ENCODE measurements at regions not wholly inside any gene's neighbourhood (a gene's known extent, or its start where the extent isn't known, plus 50 kb on each side); places are given as distances from the start of the nearest gene placed in this dataset.

- no peak for TF ChIP-seq CTCF (IDR thresholded peaks at IDR 0.05)
- ATAC-seq: no peak
- intact Hi-C loops (cut with DNase I, micrococcal nuclease): no loop called here
Measured at GRCh38 chr11:33417121-33417520, 159.9 kb downstream of the HIPK3 start.

GRCh38 chr11:33413301-33413700 lies 156.1 kb downstream of the HIPK3 start:
- intact Hi-C loops (cut with DNase I, micrococcal nuclease): no loop called here
- Histone ChIP-seq H3K36me3 (ENCODE audit: low read depth) (no peaks in the 10 kb centered on the region), H3K4me1 (ENCODE audit: low read depth) (no peaks in the 10 kb centered on the region), H3K9me3 (no peaks in the 10 kb centered on the region), H3K4me3 (no peak overlapping the region)
- no peak for ATAC-seq
- no peak for DNase-seq
- no peak for TF ChIP-seq CTCF (IDR thresholded peaks at IDR 0.05)

More at GRCh38 chr11:33417121-33417520, 159.9 kb downstream of the HIPK3 start:
- DNase-seq: no peak
- H3K4me3 ChIP-seq: no peak overlapping the region
- no peaks in the 10 kb centered on the region for H3K4me1 ChIP-seq (ENCODE audit: low read depth)
- no peaks in the 10 kb centered on the region for H3K9me3 ChIP-seq
- H3K36me3 ChIP-seq (ENCODE audit: low read depth): no peaks in the 10 kb centered on the region

GRCh38 chr11:33412241-33412640 lies 155.1 kb downstream of the HIPK3 start:
- intact Hi-C loops (cut with DNase I, micrococcal nuclease): no loop called here
- H3K36me3 ChIP-seq (ENCODE audit: low read depth): no peaks in the 10 kb centered on the region

GRCh38 chr11:33411751-33412150 lies 154.6 kb downstream of the HIPK3 start:
- Histone ChIP-seq H3K4me1 (ENCODE audit: low read depth) (no peaks in the 10 kb centered on the region), H3K9me3 (no peaks in the 10 kb centered on the region), H3K4me3 (no peak overlapping the region), H3K36me3 (ENCODE audit: low read depth) (no peaks in the 10 kb centered on the region)
- TF ChIP-seq CTCF (IDR thresholded peaks at IDR 0.05): no peak
- ATAC-seq: no peak
- intact Hi-C loops (cut with DNase I, micrococcal nuclease): no loop called here
- DNase-seq: no peak

More at GRCh38 chr11:33412241-33412640, 155.1 kb downstream of the HIPK3 start:
- H3K4me3 ChIP-seq: no peak overlapping the region
- no peaks in the 10 kb centered on the region for H3K9me3 ChIP-seq
- no peaks in the 10 kb centered on the region for H3K4me1 ChIP-seq (ENCODE audit: low read depth)
- DNase-seq (no peak), ATAC-seq (no peak)
- TF ChIP-seq CTCF (IDR thresholded peaks at IDR 0.05): no peak

- ATAC-seq: no peak
Measured at GRCh38 chr11:33410086-33410765, 153.0 kb downstream of the HIPK3 start.

More at GRCh38 chr11:33410086-33410765, 153.0 kb downstream of the HIPK3 start:
- no peak for TF ChIP-seq CTCF (IDR thresholded peaks at IDR 0.05)
- Histone ChIP-seq H3K36me3 (ENCODE audit: low read depth) (no peaks in the 10 kb centered on the region), H3K4me3 (no peak overlapping the region), H3K9me3 (no peaks in the 10 kb centered on the region), H3K4me1 (ENCODE audit: low read depth) (no peaks in the 10 kb centered on the region)
- intact Hi-C loops (cut with DNase I, micrococcal nuclease): no loop called here
- no peak for DNase-seq

All from mucosa of descending colon (tissue), 3 donors.